Vagina (tissue), 2 donors: ENCODE measurements at regions not wholly inside any gene's neighbourhood (a gene's known extent, or its start where the extent isn't known, plus 50 kb on each side); places are given as distances from the start of the nearest gene placed in this dataset.
"Not testable (repeated sequence)": the region's sequence is repeated elsewhere in the genome, so short reads cannot be mapped to it uniquely, and the experiment has no call there.

Source experiments
- DNase-seq, 2 donors: peaks; one replicate each; pipeline ENCODE4 v3.0.0-alpha.2; 2017; ENCODE audit errors: extremely low spot score in 2 of 2
- H3K27ac ChIP-seq: fragments of 200-600 bp; sonication (generic); one replicate; pipeline ENCODE4 v1.5.1; 2019
- H3K27me3 ChIP-seq: fragments of 200-600 bp; sonication (generic); one replicate; pipeline ENCODE4 v1.5.1; 2019
- H3K36me3 ChIP-seq, 2 donors: fragments of 200-600 bp; sonication (generic); one replicate each; pipeline ENCODE4 v1.5.1; 2017 to 2019
- H3K4me1 ChIP-seq: fragments of 200-600 bp; sonication (generic); one replicate; pipeline ENCODE4 v1.5.1; 2019
- H3K4me3 ChIP-seq, 2 donors: fragments of 200-600 bp; sonication (generic); 1 replicate in 1 of 2; 2 replicates in 1 of 2; pipeline ENCODE4 v1.5.1; 2016 to 2019
- H3K9me3 ChIP-seq: fragments of 200-600 bp; sonication (generic); one replicate; pipeline ENCODE4 v1.5.1; 2019
- CTCF ChIP-seq, 3 experiments: fragments of 450-650 bp in 2 of 3; fragments of 200-600 bp in 1 of 3; sonication (generic) in 1 of 3; IDR thresholded peaks; one replicate each; pipeline ENCODE4 v1.5.1; 2017 to 2019; ENCODE audit warnings: antibody characterized with exemption in 3 of 3, mild to moderate bottlenecking in 2 of 3, moderate library complexity in 2 of 3
- POLR2A ChIP-seq, 2 donors: fragments of 450-650 bp; IDR thresholded peaks; one replicate each; pipeline ENCODE4 v1.6.1; 2017; ENCODE audit warnings: antibody characterized with exemption in 2 of 2, mild to moderate bottlenecking in 2 of 2, moderate library complexity in 2 of 2
- POLR2AphosphoS5 ChIP-seq, 2 donors: sonication (generic); formaldehyde crosslinking; IDR thresholded peaks; one replicate each; pipeline ENCODE4 v1.9.0; 2017; ENCODE audit warnings: antibody characterized with exemption in 2 of 2, mild to moderate bottlenecking in 2 of 2, low read depth in 1 of 2; ENCODE audit not compliant: insufficient read depth in 1 of 2
- intact Hi-C: fragments of 100-400 bp; cut with DNase I; formaldehyde crosslinking; loops from one replicate; pipeline ENCODE4 v1.15.1; 2023

GRCh38 chr3:4906107-4906621, 73.1 kb upstream of the BHLHE40 start:
- Histone ChIP-seq H3K4me3 (no peak overlapping the region), H3K36me3 (no peaks in the 10 kb centered on the region), H3K27me3 (no peaks in the 10 kb centered on the region), H3K27ac (no peak overlapping the region), H3K4me1 (peaks cover 8% of the 10 kb centered on the region), H3K9me3 (no peaks in the 10 kb centered on the region)
- no peak for TF ChIP-seq POLR2AphosphoS5 (IDR thresholded peaks at IDR 0.05; ENCODE audit: insufficient read depth in 1 of 2, low read depth in 1 of 2)
- intact Hi-C loops: no loop called here
- no peak for DNase-seq

GRCh38 chr3:4907050-4907449, 72.2 kb upstream of the BHLHE40 start:
- TF ChIP-seq POLR2AphosphoS5 (IDR thresholded peaks at IDR 0.05; ENCODE audit: insufficient read depth in 1 of 2, low read depth in 1 of 2): no peak
- no peak for TF ChIP-seq POLR2A (IDR thresholded peaks at IDR 0.05)
- no peak for TF ChIP-seq CTCF (IDR thresholded peaks at IDR 0.05)
- H3K4me1 ChIP-seq: peaks cover 8% of the 10 kb centered on the region
- no peaks in the 10 kb centered on the region for H3K27me3 ChIP-seq
- H3K4me3 ChIP-seq: no peak overlapping the region
- no peak overlapping the region for H3K27ac ChIP-seq
- H3K36me3 ChIP-seq: no peaks in the 10 kb centered on the region
- no peak for DNase-seq
- intact Hi-C loops: no loop called here
- no peaks in the 10 kb centered on the region for H3K9me3 ChIP-seq

- no peaks in the 10 kb centered on the region for H3K27me3 ChIP-seq
- H3K9me3 ChIP-seq: no peaks in the 10 kb centered on the region
- intact Hi-C loops: no loop called here
- no peak overlapping the region for H3K4me3 ChIP-seq
- no peak for DNase-seq
- H3K4me1 ChIP-seq: peaks cover 8% of the 10 kb centered on the region
- TF ChIP-seq CTCF (IDR thresholded peaks at IDR 0.05) (no peak), POLR2AphosphoS5 (IDR thresholded peaks at IDR 0.05; ENCODE audit: insufficient read depth in 1 of 2, low read depth in 1 of 2) (no peak)
- H3K36me3 ChIP-seq: no peaks in the 10 kb centered on the region
- no peak overlapping the region for H3K27ac ChIP-seq
These were observed 71.4 kb upstream of the BHLHE40 start for GRCh38 chr3:4907643-4908432.

GRCh38 chr3:4908433-4909156, 70.6 kb upstream of the BHLHE40 start:
- intact Hi-C loops: no loop called here
- no peak overlapping the region for H3K4me3 ChIP-seq
- H3K9me3 ChIP-seq: no peaks in the 10 kb centered on the region
- H3K36me3 ChIP-seq: no peaks in the 10 kb centered on the region
- no peak for TF ChIP-seq POLR2AphosphoS5 (IDR thresholded peaks at IDR 0.05; ENCODE audit: insufficient read depth in 1 of 2, low read depth in 1 of 2)
- H3K4me1 ChIP-seq: peaks cover 8% of the 10 kb centered on the region
- no peak for DNase-seq
- H3K27ac ChIP-seq: no peak overlapping the region
- no peaks in the 10 kb centered on the region for H3K27me3 ChIP-seq

GRCh38 chr3:4914464-4914863, 64.8 kb upstream of the BHLHE40 start:
- H3K36me3 ChIP-seq: no peaks in the 10 kb centered on the region
- no peak for TF ChIP-seq POLR2A (IDR thresholded peaks at IDR 0.05)
- no peak for TF ChIP-seq POLR2AphosphoS5 (IDR thresholded peaks at IDR 0.05; ENCODE audit: insufficient read depth in 1 of 2, low read depth in 1 of 2)
- TF ChIP-seq CTCF (IDR thresholded peaks at IDR 0.05): no peak

GRCh38 chr3:4921589-4921988, 57.6 kb upstream of the BHLHE40 start:
- H3K27ac ChIP-seq, H3K4me1 ChIP-seq, intact Hi-C loops, H3K4me3 ChIP-seq, H3K27me3 ChIP-seq, H3K9me3 ChIP-seq, DNase-seq, H3K36me3 ChIP-seq: not testable (repeated sequence)

More at GRCh38 chr3:4914464-4914863, 64.8 kb upstream of the BHLHE40 start:
- no peak for DNase-seq
- intact Hi-C loops: no loop called here
- H3K4me1 ChIP-seq: no peaks in the 10 kb centered on the region
- H3K9me3 ChIP-seq: no peaks in the 10 kb centered on the region
- no peak overlapping the region for H3K4me3 ChIP-seq
- no peak overlapping the region for H3K27ac ChIP-seq
- H3K27me3 ChIP-seq: no peaks in the 10 kb centered on the region
